GM19324 (cell line): ENCODE measurements at regions not wholly inside any gene's neighbourhood (a gene's known extent, or its start where the extent isn't known, plus 50 kb on each side); places are given as distances from the start of the nearest gene placed in this dataset.

Experiments
- ATAC-seq: cut with Tn5 transposase; IDR thresholded peaks from one replicate; pipeline ENCODE4 v1.9.1; 2021; ENCODE audit warnings: mild to moderate bottlenecking, moderate library complexity; ENCODE audit not compliant: unreplicated experiment, low FRiP score

GRCh38 chr3:193870376-193871219 lies 265.4 kb upstream of the HES1 start:
- ATAC-seq, result no peak

DNA sequence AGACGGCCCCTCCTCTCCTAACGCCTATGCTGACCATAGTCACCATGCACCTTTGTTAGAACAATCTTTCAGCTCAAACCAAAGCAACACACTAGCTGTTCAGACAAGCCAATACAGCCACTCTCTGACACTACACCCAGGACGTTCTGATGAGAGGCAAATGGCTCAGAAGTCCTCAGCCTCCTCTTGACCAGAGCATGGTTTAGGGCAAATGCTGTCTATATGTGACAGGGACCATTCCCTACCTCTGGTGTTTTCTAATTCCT lies 264.8 kb upstream of the HES1 start:
- ATAC-seq, result no peak

DNA sequence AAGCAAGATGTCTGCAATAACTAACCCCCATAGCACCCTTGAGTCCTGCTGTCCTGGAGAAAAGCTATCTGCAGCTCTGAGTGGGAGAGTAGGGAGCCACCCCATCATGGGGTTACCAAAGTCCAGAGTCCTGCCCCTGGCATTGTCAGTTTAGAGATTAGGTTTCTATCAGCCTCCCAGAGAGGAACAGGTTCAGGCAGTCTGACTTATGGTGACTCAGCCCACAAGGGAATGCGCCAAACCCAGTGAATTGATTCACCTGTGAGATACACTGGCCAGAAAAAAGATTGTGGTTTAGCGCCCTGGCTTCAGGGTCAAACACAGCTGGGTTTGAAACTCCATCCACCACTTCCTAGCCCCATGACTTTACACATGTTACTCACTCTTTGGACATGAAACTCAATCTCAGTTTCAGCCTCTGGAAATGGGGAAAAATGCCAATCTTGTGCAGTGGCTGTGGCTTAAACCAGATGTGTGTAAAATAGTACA lies 263.6 kb upstream of the HES1 start:
- no peak for ATAC-seq

DNA sequence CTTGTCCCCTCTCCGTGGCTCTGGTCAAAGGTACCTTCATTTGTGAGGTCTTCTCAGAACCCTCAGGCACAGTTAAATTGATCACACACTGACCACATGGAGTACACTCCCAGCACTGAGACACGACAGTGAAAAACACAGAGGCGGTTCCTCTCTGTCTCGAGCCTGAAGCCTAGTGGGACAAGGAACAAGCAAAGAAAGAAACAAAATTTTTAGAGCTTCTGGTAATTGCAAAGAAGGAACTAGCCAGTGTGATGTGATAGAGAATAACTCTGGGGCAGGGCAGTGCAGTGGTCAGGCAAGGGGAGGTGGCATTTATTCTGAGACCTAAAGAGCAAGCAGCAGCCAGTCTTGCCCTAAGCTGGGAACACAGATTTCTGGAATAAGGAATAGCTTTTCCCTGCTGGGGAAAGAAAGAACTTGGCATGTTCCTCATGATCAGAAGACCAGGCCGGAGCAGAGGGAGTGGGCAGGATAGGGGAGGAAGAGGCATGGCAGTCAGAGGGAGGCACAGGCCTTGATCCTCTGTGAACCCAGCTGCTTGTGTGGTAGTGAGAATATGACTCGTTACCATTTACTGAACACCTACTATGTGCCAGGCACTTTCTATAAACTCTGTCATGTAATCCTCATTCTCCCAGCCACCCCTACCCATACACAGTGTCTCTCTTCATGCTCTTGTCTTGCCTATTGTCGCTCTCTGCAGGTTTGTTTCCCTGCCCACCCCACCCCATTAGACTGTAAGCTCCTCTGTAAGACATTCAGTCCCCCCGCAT lies 262.3 kb upstream of the HES1 start:
- ATAC-seq, result no peak

DNA sequence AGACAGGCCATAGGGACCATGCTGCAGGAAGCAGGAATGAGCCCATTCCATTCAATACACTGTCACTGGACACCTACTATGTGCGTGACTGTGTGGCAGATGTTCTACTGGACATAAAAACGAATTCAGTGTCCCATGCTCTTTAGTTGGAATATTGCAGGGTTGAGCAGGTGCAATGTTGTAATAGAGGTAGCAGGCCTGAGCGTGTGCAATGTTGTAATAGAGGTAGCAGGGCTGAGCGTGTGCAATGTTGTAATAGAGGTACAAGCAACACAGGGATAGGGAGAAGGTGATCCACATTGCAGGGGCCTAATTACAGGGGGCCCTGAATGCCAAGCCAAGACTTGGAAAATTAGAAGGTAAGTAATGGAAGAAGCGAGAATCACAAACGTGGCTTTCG lies 261.4 kb upstream of the HES1 start:
- no peak for ATAC-seq

GRCh38 chr3:193874997-193875593 lies 260.9 kb upstream of the HES1 start:
- ATAC-seq, result no peak

DNA sequence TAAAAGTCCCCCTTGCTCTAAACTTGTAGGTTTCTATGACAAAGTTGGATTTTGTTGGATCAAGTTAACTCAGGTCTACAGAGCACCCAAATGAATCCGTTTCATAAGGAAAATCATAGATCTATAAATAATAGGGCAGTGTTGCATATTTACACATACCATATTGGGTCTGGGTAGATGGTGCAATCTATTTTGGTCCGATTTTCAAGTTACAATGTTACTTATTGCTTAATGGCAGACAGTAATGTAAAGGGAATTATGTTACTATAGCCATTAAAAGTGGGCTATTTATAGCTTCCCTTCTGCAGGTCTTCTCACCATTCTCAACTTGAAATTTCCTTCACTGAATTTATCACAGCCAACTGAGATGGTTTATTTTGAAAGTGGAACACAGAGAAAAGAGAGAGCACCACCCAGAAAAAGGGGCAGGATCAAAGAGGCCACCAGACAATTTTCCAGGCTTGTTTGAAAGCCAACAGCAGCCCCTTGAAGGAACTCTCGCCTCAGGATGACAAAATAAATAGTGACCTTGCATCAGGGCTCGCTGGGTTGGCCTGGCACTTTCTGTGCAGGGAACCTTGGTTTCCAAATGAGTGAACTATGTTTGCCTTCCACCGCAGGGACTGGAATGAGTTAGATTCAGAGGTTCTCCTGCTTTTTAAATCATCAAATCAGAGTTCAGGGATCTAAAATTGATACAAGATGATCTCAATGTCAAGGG lies 260.2 kb upstream of the HES1 start:
- ATAC-seq, result no peak

DNA sequence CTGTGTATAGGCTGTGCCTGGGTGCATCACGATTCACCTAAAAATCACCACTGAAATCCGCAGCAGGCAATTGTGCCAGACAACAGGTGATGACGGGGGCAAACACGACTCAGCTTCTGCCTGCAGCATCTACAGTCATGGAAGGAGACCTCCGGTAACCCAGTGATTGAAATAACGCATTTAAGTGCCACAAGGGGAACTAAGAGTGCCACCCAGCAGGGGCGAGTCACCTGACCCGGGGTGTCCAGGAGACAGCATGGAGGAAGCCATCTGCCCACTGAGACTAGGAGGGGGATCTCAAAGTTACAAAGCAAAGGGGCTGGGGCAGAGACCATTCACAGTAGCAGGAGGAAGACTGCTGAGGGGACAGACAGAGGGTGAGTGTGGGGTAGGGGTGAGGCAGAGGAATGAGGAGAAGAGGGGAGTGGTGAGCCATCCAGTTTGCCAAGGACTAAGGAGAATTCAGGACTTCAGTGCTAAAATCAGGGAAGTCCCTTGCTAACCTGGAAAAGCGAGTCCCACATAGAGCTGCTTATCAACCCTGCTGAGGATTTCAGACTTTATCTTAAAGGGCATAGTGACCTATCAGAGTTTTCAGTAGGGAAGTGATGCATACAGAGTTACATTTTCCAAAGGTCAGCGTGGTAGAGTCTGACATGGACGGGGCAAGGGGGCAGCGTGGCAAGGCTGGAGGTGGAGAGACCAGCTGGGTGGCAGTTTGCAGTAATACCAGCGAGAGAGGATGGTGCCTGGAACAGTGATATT lies 256.7 kb upstream of the HES1 start:
- ATAC-seq, result no peak

DNA sequence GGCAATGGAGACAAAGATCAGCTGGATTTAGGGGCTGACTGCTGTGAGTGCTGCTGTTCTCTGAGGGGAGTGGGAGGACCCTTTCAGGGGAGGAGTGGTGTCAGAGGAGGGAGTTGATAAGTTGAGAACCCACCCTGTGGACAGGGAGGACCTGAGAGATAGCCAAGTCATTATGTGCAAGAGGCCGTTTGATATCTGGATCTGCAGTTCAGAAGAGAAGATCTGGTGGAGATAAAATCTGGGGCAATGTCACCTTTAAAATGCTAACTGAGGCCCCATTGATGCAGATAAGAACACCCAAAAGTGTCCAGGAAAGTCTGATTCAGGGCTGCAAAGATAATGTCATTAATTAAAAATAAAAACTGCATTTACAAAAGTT lies 256.1 kb upstream of the HES1 start:
- ATAC-seq, result no peak

- ATAC-seq, result no peak
Measured at GRCh38 chr3:193882091-193882490, 253.9 kb upstream of the HES1 start.

DNA sequence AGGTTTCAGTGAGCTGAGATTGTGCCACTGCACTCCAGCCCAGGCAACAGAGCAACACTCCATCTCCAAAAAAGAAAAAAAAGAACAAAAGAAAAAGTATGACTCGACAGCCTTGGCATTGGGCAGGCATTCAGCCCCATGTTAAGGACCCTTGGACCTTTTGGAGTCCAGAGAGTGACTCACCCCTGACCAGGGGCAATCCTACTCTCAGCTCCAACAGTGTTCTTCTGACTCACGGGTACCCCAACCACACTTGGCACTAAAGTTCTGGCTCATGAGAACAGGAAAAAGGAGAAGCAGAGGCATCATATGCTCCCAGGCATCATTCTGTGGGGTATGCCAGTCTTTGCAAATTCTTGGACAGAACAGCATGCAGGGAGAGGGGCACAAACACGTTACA lies 252.4 kb upstream of the HES1 start:
- ATAC-seq, result no peak

GRCh38 chr3:193884027-193884426 lies 251.9 kb upstream of the HES1 start:
- no peak for ATAC-seq

DNA sequence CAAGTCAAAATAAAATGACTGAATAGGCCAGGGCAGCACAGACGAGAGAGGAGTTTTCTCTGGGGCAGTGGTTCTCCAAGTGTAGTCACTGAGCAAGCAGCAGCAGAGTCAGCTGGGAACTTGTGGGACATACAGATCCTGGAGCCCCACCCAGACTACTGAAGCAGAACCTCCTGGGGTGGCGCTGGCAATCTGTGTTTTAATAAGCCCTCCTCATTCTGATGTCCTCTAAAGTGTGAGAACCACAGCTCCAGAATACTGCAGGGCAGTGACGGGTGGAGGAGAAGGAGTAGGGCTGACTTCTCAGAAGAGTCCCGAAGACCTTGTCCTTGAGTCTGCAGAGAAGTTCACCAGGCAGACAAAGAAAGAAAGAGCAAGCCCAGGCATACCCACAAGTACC lies 251.3 kb upstream of the HES1 start:
- no peak for ATAC-seq

DNA sequence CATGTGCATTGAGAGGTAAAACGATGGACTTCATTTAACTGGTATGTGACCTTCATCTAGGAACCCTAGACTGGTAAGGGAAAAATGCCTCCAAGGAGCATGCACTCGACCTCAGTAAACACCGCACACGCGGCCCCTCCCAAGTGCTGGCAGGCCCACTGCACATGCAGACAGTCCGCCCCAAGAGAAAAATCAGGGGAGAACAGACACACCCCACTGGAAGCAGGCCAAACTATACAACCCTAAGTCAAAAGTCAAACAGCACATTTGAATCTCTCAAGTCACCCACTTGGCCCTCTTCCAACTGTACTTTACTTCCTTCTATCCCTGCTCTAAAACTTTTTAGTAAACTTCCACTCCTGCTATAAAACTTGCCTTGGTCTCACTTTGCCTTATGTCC lies 250.1 kb upstream of the HES1 start:
- no peak for ATAC-seq

- no peak for ATAC-seq
Measured at GRCh38 chr3:193890016-193890897, 245.7 kb upstream of the HES1 start.

GRCh38 chr3:193894121-193894863 lies 241.7 kb upstream of the HES1 start:
- ATAC-seq, result no peak

GRCh38 chr3:193895409-193895808 lies 240.5 kb upstream of the HES1 start:
- ATAC-seq, result no peak

DNA sequence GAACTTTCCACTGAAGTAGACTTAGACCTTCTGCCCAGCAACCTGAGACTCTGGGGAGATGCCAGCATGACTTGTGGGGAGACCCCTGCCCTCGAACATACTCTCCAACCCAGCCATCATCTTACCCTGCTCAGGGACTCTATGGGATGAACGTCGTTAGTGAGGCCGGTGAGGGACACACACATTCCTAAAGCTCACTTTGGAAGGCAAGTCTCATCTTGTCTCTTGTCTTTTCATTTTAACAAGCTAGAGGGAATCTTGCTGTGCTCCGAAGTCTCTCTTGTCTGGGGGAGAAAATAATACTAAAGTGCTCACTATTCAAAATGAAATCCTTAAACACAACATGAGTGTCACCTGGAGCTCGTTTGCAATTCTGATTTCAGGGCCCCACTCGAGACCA lies 239.5 kb upstream of the HES1 start:
- no peak for ATAC-seq

DNA sequence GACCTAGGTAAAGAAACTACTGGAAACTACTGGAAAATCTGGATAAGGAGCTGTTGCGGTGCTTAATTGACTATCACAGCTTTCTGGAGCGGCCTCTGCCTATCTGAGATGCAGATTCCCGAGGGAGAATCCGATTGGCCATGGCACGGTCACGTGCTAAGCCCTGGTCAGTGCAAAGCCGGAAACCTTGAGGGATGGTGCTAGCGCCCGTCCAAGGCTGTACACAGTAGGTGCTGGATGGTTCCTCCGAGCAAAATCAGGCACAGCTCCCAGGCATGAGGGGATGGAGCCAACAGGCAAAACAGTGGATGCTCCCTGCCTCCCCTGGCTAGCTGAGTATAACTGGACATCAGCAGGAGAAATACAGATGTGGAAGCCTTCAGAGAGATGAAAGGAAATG lies 238.7 kb upstream of the HES1 start:
- ATAC-seq, result no peak
